AG09319 (cell line): ENCODE measurements at regions not wholly inside any gene's neighbourhood (a gene's known extent, or its start where the extent isn't known, plus 50 kb on each side); places are given as distances from the start of the nearest gene placed in this dataset.

ENCODE experiments used
- DNase-seq: peaks from one replicate; pipeline ENCODE4 v3.0.0-alpha.2; 2010; ENCODE audit warnings: low read depth; ENCODE audit errors: extremely low read depth
- CTCF ChIP-seq: IDR thresholded peaks from 2 replicates; pipeline ENCODE4 v1.5.1; 2011; ENCODE audit warnings: low read depth, mild to moderate bottlenecking, inconsistent platforms, low read length, moderate library complexity

- no peak for TF ChIP-seq CTCF
- no peak for DNase-seq
Measured at GRCh38 chr7:142308918-142309317, 51.1 kb upstream of the PRSS58 start.

GRCh38 chr7:142308326-142308725 is 50.5 kb upstream of the PRSS58 start:
- TF ChIP-seq CTCF: no peak
- DNase-seq: no peak
